SK-N-MC (cell line): ENCODE measurements at regions not wholly inside any gene's neighbourhood (a gene's known extent, or its start where the extent isn't known, plus 50 kb on each side); places are given as distances from the start of the nearest gene placed in this dataset.
"Not testable (repeated sequence)": the region's sequence is repeated elsewhere in the genome, so short reads cannot be mapped to it uniquely, and the experiment has no call there.

Experiments used
- DNase-seq: peaks from one replicate; pipeline ENCODE4 v3.0.0-alpha.2; 2011; ENCODE audit warnings: low read depth, low spot score
- H3K27ac ChIP-seq: fragments of 200-600 bp; sonication (generic); 2 replicates; pipeline ENCODE4 v1.5.1; 2016; ENCODE audit warnings: mixed run types
- H3K36me3 ChIP-seq: fragments of 200-600 bp; sonication (generic); 2 replicates; pipeline ENCODE4 v1.6.1; 2017; ENCODE audit warnings: antibody characterized with exemption, low read length, mixed read lengths; ENCODE audit not compliant: insufficient read depth
- H3K4me3 ChIP-seq: fragments of 200-600 bp; sonication (generic); 2 replicates; pipeline ENCODE4 v1.5.1; 2016
- H3K9ac ChIP-seq: fragments of 200-600 bp; sonication (generic); 2 replicates; pipeline ENCODE4 v1.8.0; 2017; ENCODE audit warnings: mixed run types, mixed read lengths; ENCODE audit not compliant: insufficient read length
- H3K9me3 ChIP-seq: fragments of 200-600 bp; sonication (generic); 2 replicates; pipeline ENCODE4 v1.6.1; 2017; ENCODE audit warnings: low read depth, mild to moderate bottlenecking, antibody characterized with exemption, low read length, moderate library complexity, mixed read lengths
- EZH2 ChIP-seq: fragments of 200-600 bp; sonication (generic); IDR thresholded peaks from one replicate; pipeline ENCODE4 v1.6.1; 2017; ENCODE audit warnings: antibody characterized with exemption
- FOXP2 ChIP-seq: optimal IDR thresholded peaks from 2 replicates; pipeline ENCODE3; 2011; ENCODE audit warnings: mild to moderate bottlenecking, moderate library complexity; ENCODE audit not compliant: insufficient read depth; ENCODE audit errors: extremely low read length, control extremely low read depth
- POLR2AphosphoS5 ChIP-seq: IDR thresholded peaks from 2 replicates; pipeline ENCODE4 v1.6.1; 2012; ENCODE audit warnings: mild to moderate bottlenecking, low read depth, low read length, borderline replicate concordance

GRCh38 chr16:73956587-73957494 lies 339.8 kb upstream of the PSMD7 start:
- Histone ChIP-seq H3K9me3 (no peaks in the 10 kb centered on the region), H3K9ac (no peak overlapping the region), H3K27ac (no peak overlapping the region), H3K4me3 (no peak overlapping the region), H3K36me3 (no peaks in the 10 kb centered on the region)
- TF ChIP-seq EZH2 (no peak), POLR2AphosphoS5 (no peak), FOXP2 (no peak)
- no peak for DNase-seq

- Histone ChIP-seq H3K4me3 (no peak overlapping the region), H3K36me3 (no peaks in the 10 kb centered on the region), H3K27ac (no peak overlapping the region), H3K9ac (no peak overlapping the region), H3K9me3 (no peaks in the 10 kb centered on the region)
- no peak for DNase-seq
- TF ChIP-seq EZH2 (no peak), FOXP2 (no peak), POLR2AphosphoS5 (no peak)
Measured at GRCh38 chr16:73955702-73956101, 340.9 kb upstream of the PSMD7 start.

- TF ChIP-seq POLR2AphosphoS5 (no peak), EZH2 (no peak), FOXP2 (no peak)
- no peak for DNase-seq
Measured at GRCh38 chr16:73955255-73955654, 341.4 kb upstream of the PSMD7 start.

GRCh38 chr16:73951481-73951880 lies 345.1 kb upstream of the PSMD7 start:
- Histone ChIP-seq H3K36me3 (no peaks in the 10 kb centered on the region), H3K9ac (no peak overlapping the region), H3K4me3 (no peak overlapping the region), H3K9me3 (no peaks in the 10 kb centered on the region), H3K27ac (no peak overlapping the region)
- TF ChIP-seq FOXP2, result no peak
- no peak for TF ChIP-seq EZH2
- TF ChIP-seq POLR2AphosphoS5, result no peak
- DNase-seq, result no peak

More at GRCh38 chr16:73955255-73955654, 341.4 kb upstream of the PSMD7 start:
- H3K27ac ChIP-seq, result no peak overlapping the region
- no peak overlapping the region for H3K4me3 ChIP-seq
- H3K36me3 ChIP-seq, result no peaks in the 10 kb centered on the region
- H3K9me3 ChIP-seq, result no peaks in the 10 kb centered on the region
- no peak overlapping the region for H3K9ac ChIP-seq

- Histone ChIP-seq H3K4me3 (no peak overlapping the region), H3K9me3 (no peaks in the 10 kb centered on the region), H3K36me3 (no peaks in the 10 kb centered on the region), H3K9ac (no peak overlapping the region), H3K27ac (no peak overlapping the region)
- TF ChIP-seq EZH2 (no peak), FOXP2 (no peak), POLR2AphosphoS5 (no peak)
- DNase-seq, result no peak
Measured at GRCh38 chr16:73949574-73950320, 346.9 kb upstream of the PSMD7 start.

- H3K4me3 ChIP-seq, result no peak overlapping the region
- no peak for TF ChIP-seq POLR2AphosphoS5
- TF ChIP-seq FOXP2, result no peak
- TF ChIP-seq EZH2, result no peak
- H3K9ac ChIP-seq, result no peak overlapping the region
- H3K27ac ChIP-seq, result no peak overlapping the region
- no peaks in the 10 kb centered on the region for H3K9me3 ChIP-seq
- DNase-seq, result no peak
- no peaks in the 10 kb centered on the region for H3K36me3 ChIP-seq
Measured at GRCh38 chr16:73945631-73946030, 351.0 kb upstream of the PSMD7 start.

GRCh38 chr16:73943184-73943583 lies 353.4 kb upstream of the PSMD7 start:
- not testable (repeated sequence) for H3K27ac ChIP-seq, H3K36me3 ChIP-seq, H3K9me3 ChIP-seq, DNase-seq, H3K4me3 ChIP-seq, H3K9ac ChIP-seq

GRCh38 chr16:73940786-73941185 lies 355.8 kb upstream of the PSMD7 start:
- DNase-seq, H3K27ac ChIP-seq, H3K36me3 ChIP-seq, H3K9me3 ChIP-seq, H3K4me3 ChIP-seq, H3K9ac ChIP-seq: not testable (repeated sequence)
